Kidney tubule cell (primary cell): ENCODE measurements at regions not wholly inside any gene's neighbourhood (a gene's known extent, or its start where the extent isn't known, plus 50 kb on each side); places are given as distances from the start of the nearest gene placed in this dataset.

ENCODE experiments used
- DNase-seq: peaks from one replicate; pipeline ENCODE4 v3.0.0-alpha.2; 2018; ENCODE audit warnings: low spot score

DNA sequence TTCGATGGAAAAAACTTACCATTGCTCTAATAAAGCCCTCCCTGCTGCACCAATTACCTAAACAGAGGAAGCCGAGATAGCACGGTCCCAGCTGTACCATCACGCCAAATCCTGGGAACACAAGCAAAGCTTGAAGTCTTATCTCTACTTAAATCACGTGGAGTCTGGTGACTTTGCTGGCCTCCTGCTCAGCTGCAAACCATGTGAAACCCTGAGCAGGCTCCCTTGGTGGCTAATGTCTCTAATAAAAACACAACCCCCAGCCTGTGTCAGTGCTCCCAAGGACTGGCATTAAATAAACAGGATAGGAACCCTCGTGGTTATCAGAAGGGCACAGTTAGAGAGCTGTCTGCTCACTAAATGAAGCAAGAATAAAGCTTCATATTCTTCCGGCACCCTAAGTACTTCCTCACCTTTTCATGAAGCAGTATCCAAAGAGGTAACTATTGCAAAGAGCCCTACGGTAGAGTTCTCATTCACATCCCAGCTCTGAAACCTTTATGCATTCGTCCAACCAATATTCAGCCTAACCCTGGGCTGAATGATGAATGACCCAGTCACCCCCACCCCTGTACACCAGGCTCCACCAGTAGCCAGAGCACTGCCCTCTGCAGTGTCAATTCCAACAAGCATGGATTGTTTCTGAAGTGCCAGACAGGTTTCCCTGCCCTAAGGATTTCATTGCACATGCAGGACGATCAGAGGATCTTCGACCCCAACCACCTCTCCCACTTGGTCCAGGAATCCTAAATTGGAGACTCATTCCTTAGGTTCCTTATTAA lies 452.7 kb upstream of the TMPO start:
- no peak for DNase-seq

DNA sequence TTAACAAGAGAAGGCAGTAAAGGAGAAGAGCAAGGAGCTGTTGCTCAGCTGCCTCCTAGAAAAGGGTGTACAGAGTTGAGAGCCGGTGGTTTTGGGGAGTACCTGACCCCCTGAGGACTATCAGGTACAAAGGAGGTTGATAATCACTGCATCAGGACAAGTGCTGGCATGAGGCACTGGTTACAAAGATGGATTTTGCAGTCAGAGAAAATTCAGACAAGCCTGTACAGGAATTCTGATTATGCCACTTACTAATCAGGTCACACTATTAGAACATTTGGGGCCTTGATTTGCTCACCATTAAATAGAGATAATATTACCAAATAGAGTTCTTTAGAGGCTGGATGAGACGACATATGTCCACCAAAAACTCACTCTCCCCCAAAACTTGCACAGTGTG lies 450.9 kb upstream of the TMPO start:
- DNase-seq: no peak

DNA sequence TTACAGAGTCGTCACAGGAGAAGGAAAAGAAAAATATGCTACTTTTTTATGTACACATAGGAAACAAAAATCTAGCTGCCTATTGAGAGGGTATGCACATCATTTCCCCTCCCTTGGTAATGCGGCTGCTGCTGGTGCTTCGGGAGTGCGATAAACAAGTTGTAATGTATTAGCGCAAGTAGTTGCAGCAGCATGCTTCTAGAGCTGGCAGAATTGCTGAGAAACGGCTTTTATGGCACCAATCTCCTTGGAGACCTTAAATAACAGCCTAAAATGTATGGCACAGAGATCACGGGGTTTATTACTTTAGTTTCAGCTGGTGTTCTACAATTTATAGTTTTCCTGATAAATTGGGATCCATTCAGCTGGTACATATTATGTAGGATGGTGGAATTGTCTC lies 447.6 kb upstream of the TMPO start:
- DNase-seq: no peak

DNA sequence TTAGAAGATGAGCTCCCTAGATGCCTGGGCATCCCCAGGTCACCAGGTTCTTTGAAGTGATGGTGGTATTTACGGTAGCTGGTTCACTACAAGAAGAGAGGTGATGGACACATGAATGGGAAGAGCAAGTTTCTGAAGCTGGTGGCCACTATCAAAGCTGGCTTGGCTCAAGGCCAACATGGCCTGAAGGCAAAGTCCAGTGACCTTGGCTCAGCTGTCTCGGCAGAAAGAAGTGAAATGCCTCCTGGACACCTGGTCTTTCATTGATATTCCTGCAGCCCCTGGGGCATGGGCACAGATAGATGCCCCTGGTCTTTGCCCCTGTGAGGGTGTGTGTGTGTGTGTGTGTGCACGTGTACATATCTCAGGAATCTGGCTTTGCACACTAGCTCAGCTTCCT lies 441.8 kb upstream of the TMPO start:
- DNase-seq: no peak

DNA sequence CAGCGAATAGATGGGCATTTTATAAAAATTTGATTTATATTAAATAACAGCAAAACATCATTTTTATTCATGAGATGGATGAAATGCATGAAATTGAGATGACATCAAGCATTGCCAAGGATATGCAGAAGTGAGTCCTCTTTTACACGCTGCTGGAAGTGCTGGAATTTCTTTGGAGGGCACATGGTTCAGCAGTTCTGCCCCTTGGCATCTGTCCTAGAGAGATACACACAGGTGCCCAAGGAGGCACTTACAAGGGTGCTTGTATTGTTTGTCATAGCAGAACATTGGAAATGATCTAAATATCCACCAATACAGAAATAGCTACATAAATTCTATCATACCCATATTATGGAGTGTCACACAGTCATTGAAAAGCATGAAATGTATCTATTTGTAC lies 441.1 kb upstream of the TMPO start:
- DNase-seq: no peak

DNA sequence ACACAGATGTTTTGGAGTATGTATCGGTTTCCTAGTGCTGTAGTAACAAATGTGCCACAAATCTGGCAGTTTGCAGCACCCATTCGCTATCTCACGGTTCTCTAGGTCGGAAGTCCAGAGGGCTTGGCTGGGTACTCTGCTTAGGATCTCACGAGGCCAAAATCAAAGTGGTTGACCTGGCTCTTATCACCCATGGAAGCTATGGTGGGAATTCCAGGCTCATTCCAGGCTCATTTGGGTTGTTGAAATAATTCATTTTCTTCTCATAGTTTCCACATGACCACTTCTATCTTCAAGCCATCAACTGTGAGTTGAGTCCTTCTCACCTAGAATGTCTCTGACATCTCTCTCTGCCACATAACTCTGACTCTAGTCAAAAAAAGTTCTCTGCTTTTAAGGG lies 431.0 kb upstream of the TMPO start:
- DNase-seq: no peak

DNA sequence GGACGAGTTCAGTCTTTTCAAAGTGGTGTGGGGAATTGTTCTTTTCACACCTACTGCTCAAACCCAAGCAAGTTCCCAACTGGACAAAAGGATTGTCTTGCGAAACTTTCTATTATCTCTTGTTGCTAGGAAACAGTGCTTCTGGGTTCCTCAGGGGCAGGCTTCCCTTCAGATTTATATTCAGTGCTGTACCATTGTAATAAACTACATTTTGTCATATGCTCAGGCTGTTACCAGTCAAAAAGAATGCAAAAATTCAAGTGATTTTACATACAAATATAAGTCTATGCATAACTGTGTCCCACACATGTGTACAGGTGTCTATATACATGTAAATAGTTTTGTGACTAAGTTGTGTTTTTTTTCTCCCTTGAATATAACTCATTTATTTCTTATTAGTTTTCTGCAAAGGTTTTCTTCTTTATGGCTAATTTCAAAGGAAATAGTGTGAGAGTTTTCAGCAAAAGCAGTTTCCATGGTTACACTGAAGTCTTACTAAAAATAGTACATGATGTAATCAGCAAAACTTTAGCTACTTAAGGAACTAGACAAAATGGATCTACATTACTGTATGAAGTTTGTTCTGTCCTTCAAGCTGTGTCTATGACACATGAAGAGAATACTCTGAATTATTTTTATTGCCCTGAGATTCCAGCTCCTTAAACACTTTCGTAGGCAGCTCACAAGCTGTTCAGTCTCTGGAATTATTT lies 430.2 kb upstream of the TMPO start:
- no peak for DNase-seq

DNA sequence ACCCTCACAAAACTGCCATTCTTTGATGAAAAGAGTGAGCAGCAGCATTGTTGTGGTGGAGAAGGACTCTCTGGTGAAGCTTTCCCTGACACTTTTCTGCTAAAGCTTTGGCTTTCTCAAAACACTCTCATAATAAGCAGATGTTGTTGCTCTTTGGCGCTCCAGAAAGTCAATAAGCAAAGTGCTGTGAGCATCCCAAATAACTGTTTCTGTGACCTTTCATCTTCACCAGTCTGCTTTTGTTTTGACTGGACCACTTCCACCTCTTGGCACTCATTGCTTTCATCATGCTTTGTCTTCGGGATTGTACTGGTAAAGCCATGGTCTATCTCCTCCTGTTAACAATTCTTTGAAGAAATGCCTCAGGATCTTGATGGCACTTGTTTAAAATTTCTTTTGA lies 424.7 kb upstream of the TMPO start:
- DNase-seq: no peak

DNA sequence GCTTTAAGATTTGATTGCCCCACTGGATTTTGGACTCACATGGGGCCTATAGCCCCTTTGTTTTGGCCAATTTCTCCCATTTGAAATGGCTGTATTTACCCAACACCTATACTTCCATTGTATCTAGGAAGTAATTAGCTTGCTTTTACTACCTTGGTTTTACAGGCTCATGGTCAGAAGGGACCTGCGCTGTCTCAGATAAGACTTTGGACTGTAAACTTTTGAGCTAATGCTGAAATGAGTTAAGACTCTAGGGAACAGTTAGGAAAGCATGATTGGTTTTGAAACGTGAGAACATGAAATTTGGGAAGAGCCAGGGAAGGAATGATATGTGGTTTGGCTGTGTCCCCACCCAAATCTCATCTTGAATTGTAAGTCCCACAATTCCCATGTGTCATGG lies 419.0 kb upstream of the TMPO start:
- DNase-seq: no peak

DNA sequence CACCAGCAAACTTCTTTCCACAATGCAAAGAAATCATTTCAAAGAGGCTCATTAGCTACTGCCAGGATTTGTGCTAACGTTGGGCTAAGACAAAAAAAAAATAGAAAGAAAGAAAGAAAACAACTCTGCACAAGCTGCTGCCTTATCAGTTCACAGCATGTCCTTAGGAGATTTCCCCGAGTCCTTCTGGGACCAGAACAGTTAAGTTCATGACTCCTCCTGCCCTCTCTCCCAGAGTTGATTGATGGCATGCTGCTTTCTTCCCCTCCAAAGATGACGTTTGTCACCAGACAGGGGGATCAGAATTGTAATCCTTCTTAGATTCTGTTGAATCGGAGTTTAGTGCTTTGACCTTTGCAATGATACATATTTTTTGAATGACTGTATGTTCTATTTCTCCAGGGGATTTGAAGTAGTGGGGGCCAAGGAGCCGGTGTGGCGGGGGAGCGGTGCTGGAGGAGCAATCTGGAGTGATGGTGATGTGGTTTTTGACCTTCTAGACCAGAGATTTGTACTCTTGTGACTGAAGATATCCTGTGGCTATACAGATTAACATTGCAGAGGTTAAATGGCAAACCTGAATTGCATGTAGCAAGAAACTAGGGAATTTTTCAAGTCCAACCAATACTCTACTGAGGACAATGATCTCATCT lies 409.2 kb upstream of the TMPO start:
- DNase-seq: no peak

DNA sequence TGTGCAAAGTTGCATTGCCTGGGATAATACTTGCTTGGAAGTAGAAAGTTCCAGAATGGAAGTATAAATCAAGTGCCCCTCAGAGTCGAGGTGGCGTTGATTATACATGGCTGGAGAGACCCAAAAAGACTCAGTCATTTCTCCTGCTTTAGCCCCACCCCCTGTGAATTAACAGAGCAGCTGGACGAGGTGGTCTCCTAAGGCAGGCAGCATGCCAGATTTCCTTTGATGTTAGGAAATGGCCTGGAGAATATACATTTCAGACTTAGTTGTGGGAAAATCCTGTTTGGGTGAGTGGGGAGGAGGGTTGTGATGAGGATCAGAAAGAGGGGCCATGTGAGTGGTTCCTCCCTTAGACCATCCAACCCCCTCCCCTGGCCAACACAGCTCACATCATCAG lies 406.1 kb upstream of the TMPO start:
- DNase-seq: no peak

DNA sequence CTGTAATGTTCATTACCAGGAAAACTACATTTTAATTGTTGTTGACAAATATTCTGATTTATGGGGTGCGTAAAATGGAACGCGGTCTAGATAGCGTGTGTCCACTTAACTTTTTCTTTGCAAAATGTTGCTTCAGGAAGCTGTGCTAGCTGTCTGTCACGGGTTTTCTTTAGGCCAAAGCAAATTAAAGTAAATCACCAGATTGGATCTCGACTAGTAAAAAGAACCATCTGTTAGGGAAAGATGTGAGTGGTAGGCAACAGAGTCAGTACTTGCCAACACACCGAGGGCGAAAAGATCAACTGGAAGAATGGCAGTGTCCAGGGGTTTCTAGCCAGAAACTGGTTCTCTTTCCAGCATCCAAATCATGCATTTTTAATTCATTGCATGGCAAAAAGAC lies 404.9 kb upstream of the TMPO start:
- DNase-seq: no peak

DNA sequence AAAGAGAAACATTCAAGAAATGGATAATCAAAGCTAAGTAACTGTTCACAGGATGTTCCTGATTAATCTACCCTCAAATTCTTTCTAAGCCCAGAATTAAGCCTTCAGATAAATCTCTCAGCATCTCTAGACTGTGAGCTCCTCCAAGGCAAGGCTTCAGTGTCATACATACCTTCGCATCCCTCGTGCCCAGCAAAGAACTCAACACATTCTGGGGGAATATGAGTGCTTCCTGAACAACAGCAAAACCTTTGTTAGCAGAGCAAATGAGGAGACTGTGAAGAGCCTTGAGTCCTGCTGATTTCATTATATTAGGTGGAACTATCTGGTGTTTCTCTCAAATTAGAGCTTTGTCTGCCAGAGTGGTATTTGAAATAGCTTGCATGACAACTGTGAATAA lies 401.8 kb upstream of the TMPO start:
- DNase-seq: no peak

DNA sequence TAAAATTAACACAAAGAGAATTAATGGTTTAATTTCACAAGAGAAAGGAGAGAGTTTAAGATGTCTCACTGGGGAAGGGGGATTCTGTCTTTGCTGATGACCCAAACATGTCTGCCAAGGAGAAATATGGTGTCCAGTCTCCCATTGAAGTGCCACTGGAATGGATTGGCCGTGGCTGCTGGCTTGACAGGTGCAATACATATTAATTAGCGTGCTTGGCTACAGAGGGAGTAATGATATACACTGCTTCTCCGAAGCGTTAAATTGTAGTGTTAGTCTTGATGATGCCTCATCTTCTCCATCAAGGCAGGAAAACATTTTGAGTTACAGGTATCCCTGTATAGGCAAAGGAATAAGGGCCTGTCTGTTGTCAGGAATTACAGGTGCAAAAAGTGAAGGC lies 393.4 kb upstream of the TMPO start:
- no peak for DNase-seq

DNA sequence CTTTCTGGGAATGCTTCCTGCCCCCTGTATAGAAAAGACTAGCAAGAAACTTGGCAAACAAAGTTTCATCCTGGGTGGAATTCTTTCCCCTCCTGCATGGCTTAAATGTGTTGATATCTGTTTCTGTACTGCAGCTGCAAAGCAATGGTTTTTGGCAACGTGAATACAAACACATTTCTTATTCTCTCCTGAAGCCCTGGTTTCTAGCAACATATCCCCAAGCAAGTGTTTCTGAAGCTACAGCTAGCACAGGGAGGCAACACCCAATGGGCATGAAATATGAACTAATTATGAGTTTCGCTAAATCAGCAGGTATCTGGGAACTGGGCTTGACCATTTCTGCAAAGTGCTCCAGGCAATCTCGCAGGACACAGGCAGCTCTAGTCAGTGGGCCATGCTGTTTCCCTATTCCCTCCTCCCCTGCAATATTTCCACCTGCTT lies 392.3 kb upstream of the TMPO start:
- no peak for DNase-seq

DNA sequence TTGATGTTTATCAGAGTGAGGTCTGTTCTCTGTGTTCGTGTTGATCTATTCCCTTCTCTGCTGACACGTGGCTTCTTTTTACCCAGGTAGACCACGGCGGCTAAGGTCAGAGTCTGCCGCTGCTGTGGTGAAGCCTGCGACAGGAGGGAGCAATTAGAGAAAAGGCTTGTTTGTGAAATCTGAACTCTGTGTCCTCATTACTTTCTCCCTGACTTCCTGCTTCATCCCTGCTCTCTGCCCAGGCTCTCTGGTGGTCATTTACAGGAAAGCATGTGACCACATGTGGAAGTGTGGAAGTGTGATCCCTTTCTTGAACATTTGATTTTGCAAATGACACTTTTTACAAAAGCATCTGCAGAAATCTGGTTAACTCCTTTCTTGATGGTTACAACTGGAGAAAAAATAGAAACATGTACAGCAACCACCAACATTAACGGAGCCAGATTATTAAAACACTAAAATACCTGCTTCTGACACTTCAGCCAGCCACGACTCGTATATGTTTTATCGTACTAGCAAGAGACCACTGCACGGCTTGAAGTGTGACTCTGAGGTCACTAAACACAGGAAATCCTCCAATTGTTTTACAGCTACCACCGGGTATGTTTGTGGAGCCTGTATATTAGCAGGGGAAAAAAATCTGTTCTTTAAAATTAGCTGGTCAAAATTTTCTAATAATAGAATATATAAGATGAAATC lies 388.6 kb upstream of the TMPO start:
- no peak for DNase-seq

DNA sequence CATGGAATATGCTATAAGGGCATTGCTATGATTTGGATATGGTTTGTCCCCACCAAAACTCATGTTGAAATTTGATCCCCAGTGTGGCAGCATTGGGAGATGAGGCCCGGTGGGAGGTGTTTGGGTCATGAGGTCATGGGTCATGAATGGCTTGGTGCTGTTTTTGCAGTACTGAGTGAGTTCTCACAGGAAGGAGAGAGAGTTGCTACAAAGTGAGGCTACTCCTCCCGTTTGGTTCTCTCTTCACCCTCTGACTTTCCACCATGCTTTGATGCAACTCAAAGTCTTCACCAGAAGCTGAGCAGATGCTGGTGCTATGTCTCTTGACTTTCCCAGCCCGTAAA lies 388.1 kb upstream of the TMPO start:
- no peak for DNase-seq

DNA sequence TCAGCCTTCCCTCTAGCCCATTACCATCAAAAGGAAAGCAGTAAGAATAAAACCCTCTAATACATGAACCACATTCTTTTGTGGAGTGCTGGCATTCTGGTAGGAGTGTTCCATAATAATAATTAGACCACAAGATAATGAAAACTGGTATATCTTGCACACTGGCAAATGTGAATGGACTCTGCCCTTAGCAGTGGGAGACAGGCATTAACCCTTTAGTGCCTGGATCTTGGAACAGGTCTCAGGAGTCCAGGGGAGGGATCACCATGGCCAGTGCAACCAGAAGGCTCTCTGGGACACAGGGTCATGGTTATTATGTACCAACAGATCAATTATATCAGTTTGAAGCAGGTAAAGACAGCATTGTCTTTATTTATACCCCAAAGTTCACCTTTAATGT lies 387.5 kb upstream of the TMPO start:
- no peak for DNase-seq

DNA sequence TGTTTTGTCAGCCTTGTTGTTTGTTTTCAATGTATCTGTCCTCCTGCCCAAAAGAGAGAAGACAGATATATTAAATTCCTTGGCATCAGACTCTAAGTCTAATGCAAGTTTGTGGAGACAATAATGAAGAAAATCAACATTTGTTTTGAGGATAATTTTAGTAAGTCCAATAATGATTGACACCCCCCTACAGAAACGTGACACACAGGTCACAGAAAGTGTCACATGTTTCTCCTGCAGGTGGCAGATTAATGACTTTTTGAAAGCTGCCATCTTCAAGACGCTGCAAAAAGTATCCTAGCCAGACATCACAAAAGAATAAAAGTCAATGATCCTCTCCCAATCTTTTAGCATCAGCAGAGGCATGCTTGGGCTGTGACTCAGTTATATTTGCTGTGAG lies 378.8 kb upstream of the TMPO start:
- DNase-seq: no peak

DNA sequence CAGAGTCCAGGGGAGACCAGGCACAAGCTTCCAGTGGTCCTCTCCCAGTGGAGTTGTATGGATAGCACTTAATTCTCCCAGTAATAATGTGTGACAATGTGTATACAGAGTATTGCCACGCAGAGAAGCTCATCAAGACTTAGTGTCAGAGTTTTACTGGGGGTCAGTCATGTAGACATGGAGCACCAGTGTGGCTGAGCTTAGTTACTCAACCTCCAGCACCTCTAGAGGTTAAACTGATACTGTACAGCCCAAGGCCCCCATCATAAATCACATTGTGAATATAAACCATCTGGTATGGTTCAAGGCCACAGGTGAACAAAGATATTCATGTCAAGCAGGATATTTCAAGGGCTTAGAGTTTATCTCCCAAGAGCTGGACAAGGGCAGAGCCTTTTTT lies 378.1 kb upstream of the TMPO start:
- DNase-seq: no peak

DNA sequence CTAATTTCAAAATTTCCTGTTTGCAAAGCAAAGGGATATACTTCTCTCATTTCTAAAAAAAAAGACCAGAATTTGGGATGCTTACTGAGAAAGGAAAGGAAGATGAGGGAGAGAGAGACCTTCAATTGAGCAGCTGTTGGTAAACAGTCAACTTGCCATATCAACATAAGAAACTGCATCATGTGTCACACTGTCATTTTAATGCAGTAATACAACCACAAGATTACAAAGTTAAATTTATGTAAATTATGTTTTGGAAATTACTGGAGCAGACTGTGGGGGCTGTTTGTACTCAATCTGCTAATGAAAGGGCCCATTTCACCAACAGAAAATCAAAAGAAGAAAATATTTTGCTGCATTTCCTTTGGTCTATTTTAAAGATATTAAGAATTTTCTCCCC lies 370.4 kb upstream of the TMPO start:
- no peak for DNase-seq

DNA sequence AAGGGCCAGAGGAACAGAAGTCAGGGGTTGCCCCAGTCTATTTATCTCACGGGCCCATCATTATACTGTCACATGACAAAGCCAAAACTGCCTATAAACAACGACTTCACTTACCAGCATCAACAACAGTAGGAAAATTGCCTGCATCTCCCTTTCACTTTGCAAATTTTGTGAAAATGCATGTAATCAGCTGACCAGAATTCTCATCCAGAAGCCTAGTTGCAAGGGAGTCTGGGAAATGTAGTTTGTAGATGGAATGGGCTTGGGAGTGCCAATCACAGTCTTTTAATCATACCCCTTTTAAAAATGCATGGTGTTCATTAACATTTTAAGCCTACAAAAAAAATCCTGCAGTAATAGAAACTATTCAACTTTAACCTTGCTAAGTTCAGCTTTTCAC lies 369.3 kb upstream of the TMPO start:
- no peak for DNase-seq

DNA sequence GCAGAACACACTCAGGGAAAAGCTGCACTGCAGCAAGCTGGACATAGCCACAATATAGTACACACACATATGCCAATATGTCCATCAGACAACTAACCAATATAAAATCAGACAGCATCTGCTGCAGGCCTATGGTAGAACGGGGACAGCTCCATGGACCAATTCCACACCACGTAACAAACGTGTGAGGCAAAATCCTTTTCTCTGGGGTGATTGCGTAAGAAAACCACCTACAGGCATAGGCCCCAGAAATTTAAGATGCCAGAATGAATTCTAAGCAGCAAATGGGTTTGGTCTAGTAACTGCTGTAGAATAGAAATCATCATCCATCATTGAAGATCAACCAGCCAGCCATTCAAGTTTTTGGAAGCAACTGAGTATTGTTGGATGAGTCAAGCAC lies 368.9 kb upstream of the TMPO start:
- DNase-seq: no peak
